ENCODE measurements at regions not wholly inside any gene's neighbourhood (a gene's known extent, or its start where the extent isn't known, plus 50 kb on each side); places are given as distances from the start of the nearest gene placed in this dataset.

GRCh38 chr2:7639476-7639875 lies 722.3 kb downstream of the RNF144A start:
- TF ChIP-seq CTCF (conservative IDR thresholded peaks at IDR 0.05; ENCODE audit: low read length) (no peak), EZH2phosphoT487 (IDR thresholded peaks at IDR 0.05; ENCODE audit: borderline replicate concordance) (no peak)

Data from Loucy (cell line).